ENCODE measurements at regions not wholly inside any gene's neighbourhood (a gene's known extent, or its start where the extent isn't known, plus 50 kb on each side); places are given as distances from the start of the nearest gene placed in this dataset.

- Histone ChIP-seq H3K4me3 (no peak overlapping the region), H3K36me3 (no peaks in the 10 kb centered on the region), H3K27ac (no peak overlapping the region), H3K4me1 (no peaks in the 10 kb centered on the region), H3K27me3 (no peaks in the 10 kb centered on the region), H3K9me3 (no peaks in the 10 kb centered on the region)
- no peak for DNase-seq
- TF ChIP-seq CTCF (IDR thresholded peaks at IDR 0.05) = no peak
- intact Hi-C loops (cut with DNase I; ENCODE audit: low total_unique reads) = no loop called here
These were observed 280.1 kb upstream of the PUM3 start for GRCh38 chr9:3124001-3124400.

GRCh38 chr9:3118081-3118480, 274.2 kb upstream of the PUM3 start:
- Histone ChIP-seq H3K4me1 (no peaks in the 10 kb centered on the region), H3K36me3 (no peaks in the 10 kb centered on the region), H3K27me3 (no peaks in the 10 kb centered on the region), H3K27ac (no peak overlapping the region), H3K9me3 (peaks cover 0 to 6% (median 0%) of the 10 kb centered on the region in 3 donors), H3K4me3 (no peak overlapping the region)
- intact Hi-C loops (cut with DNase I; ENCODE audit: low total_unique reads) = no loop called here
- no peak for TF ChIP-seq CTCF (IDR thresholded peaks at IDR 0.05)
- DNase-seq = no peak

GRCh38 chr9:3099646-3100045, 255.8 kb upstream of the PUM3 start:
- intact Hi-C loops (cut with DNase I; ENCODE audit: low total_unique reads) = no loop called here
- TF ChIP-seq CTCF (IDR thresholded peaks at IDR 0.05) = no peak
- Histone ChIP-seq H3K27me3 (no peaks in the 10 kb centered on the region), H3K9me3 (no peaks in the 10 kb centered on the region), H3K36me3 (no peaks in the 10 kb centered on the region), H3K4me3 (no peak overlapping the region), H3K4me1 (no peaks in the 10 kb centered on the region), H3K27ac (no peak overlapping the region)
- no peak for DNase-seq

- no peak for TF ChIP-seq CTCF (IDR thresholded peaks at IDR 0.05)
- intact Hi-C loops (cut with DNase I; ENCODE audit: low total_unique reads) = no loop called here
- H3K36me3 ChIP-seq = no peaks in the 10 kb centered on the region
- H3K4me1 ChIP-seq = no peaks in the 10 kb centered on the region
- H3K27ac ChIP-seq = no peak overlapping the region
- H3K9me3 ChIP-seq = no peaks in the 10 kb centered on the region
- H3K27me3 ChIP-seq = no peaks in the 10 kb centered on the region
- H3K4me3 ChIP-seq = no peak overlapping the region
- DNase-seq = no peak
These were observed 244.3 kb upstream of the PUM3 start for GRCh38 chr9:3088219-3088618.

- no peak for TF ChIP-seq CTCF (IDR thresholded peaks at IDR 0.05)
- no peaks in the 10 kb centered on the region for H3K9me3 ChIP-seq
- H3K27me3 ChIP-seq = no peaks in the 10 kb centered on the region
- DNase-seq = no peak
- no peaks in the 10 kb centered on the region for H3K4me1 ChIP-seq
- no peaks in the 10 kb centered on the region for H3K36me3 ChIP-seq
- intact Hi-C loops (cut with DNase I; ENCODE audit: low total_unique reads) = no loop called here
- H3K4me3 ChIP-seq = no peak overlapping the region
- no peak overlapping the region for H3K27ac ChIP-seq
These were observed 243.8 kb upstream of the PUM3 start for GRCh38 chr9:3087697-3088096.

GRCh38 chr9:3080951-3081350, 237.1 kb upstream of the PUM3 start:
- TF ChIP-seq CTCF (IDR thresholded peaks at IDR 0.05) = no peak
- DNase-seq = no peak
- Histone ChIP-seq H3K36me3 (no peaks in the 10 kb centered on the region), H3K9me3 (no peaks in the 10 kb centered on the region), H3K4me3 (no peak overlapping the region), H3K4me1 (no peaks in the 10 kb centered on the region), H3K27me3 (no peaks in the 10 kb centered on the region), H3K27ac (no peak overlapping the region)
- intact Hi-C loops (cut with DNase I; ENCODE audit: low total_unique reads) = no loop called here
